ENCODE measurements at regions not wholly inside any gene's neighbourhood (a gene's known extent, or its start where the extent isn't known, plus 50 kb on each side); places are given as distances from the start of the nearest gene placed in this dataset.
"Not testable (repeated sequence)": the region's sequence is repeated elsewhere in the genome, so short reads cannot be mapped to it uniquely, and the experiment has no call there.

DNA sequence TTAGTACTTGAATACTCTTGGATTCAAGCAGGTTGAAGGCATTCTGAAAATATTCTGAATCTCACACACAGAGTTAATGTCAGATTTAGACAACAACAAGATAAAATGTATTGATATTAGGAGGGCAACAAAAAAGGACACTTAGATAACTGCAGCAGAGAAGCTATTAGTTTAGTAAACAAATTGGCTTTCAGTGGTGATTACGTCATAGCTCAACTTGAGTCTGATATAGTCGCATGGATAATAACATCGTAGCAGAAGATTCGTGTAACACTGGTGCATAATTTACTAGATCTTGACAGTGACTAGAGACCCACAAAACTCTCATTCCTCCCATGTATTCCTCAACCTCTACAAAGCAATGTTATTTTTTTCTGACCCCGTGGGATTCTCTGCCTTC lies 268.3 kb downstream of the KCNJ2 start:
- CTCF ChIA-PET, result no interaction called here
- POLR2A ChIA-PET, result no interaction called here

DNA sequence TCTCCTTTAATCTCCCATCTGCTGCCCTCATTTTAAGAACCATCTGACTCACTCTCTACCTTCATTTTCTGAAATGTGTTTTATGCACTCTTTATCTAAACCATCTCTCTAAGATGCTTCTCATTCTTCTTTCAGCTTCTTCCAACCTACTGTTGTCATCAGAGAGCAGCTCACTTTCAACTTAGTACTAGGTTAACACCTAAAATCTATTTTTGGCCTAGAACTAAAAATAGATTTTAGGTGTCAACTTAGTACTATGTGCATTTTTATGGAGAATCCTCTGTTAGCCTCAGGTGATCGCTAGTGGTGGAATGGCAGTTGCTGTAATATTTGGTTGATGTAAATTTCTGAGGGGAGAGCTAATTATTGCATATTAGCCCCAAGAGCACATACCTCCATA lies 277.1 kb downstream of the KCNJ2 start:
- Histone ChIP-seq H3K9me3 (ENCODE audit: control insufficient read depth, insufficient read depth, low read length) (no peaks in the 10 kb centered on the region), H3K27me3 (ENCODE audit: control insufficient read depth, insufficient read depth, low read length) (no peaks in the 10 kb centered on the region), H3K4me3 (ENCODE audit: low read depth, low read length) (no peak overlapping the region), H3K27ac (ENCODE audit: low read depth, low read length) (no peak overlapping the region)
- no peak for DNase-seq (ENCODE audit: low read depth, low spot score)
- CTCF ChIA-PET, result no interaction called here
- POLR2A ChIA-PET, result no interaction called here
- TF ChIP-seq, protein P1, sequence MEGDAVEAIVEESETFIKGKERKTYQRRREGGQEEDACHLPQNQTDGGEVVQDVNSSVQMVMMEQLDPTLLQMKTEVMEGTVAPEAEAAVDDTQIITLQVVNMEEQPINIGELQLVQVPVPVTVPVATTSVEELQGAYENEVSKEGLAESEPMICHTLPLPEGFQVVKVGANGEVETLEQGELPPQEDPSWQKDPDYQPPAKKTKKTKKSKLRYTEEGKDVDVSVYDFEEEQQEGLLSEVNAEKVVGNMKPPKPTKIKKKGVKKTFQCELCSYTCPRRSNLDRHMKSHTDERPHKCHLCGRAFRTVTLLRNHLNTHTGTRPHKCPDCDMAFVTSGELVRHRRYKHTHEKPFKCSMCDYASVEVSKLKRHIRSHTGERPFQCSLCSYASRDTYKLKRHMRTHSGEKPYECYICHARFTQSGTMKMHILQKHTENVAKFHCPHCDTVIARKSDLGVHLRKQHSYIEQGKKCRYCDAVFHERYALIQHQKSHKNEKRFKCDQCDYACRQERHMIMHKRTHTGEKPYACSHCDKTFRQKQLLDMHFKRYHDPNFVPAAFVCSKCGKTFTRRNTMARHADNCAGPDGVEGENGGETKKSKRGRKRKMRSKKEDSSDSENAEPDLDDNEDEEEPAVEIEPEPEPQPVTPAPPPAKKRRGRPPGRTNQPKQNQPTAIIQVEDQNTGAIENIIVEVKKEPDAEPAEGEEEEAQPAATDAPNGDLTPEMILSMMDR (IDR thresholded peaks at IDR 0.05; ENCODE audit: low read depth, low read length), result no peak

More for the DNA sequence above, 268.3 kb downstream of the KCNJ2 start:
- no peak overlapping the region for H3K27ac ChIP-seq (ENCODE audit: low read depth, low read length)
- no peaks in the 10 kb centered on the region for H3K9me3 ChIP-seq (ENCODE audit: control insufficient read depth, insufficient read depth, low read length)
- TF ChIP-seq, protein P1 (IDR thresholded peaks at IDR 0.05; ENCODE audit: low read depth, low read length), result no peak
- no peaks in the 10 kb centered on the region for H3K27me3 ChIP-seq (ENCODE audit: control insufficient read depth, insufficient read depth, low read length)
- no peak for DNase-seq (ENCODE audit: low read depth, low spot score)
- H3K4me3 ChIP-seq (ENCODE audit: low read depth, low read length), result no peak overlapping the region

DNA sequence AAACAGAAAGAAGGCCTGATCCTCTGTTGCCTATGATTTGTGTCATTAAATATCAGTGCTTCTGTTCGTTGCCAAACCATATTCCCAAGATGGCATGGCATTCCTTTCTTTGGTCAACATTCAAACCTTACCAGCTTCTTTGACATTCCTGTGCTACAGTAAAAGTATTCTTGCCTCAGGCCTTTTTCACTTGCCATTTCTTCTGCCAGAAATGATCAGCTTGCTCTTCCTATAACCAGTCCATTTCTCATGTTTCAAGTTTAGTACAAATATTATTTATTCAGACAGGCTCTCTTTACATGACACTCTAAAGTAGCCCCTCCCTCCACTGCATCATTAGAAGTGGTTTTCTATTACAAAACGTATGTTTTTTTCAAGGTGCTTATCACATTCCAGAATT lies 278.3 kb downstream of the KCNJ2 start:
- POLR2A ChIA-PET, result no interaction called here
- no peak for DNase-seq (ENCODE audit: low read depth, low spot score)
- no peaks in the 10 kb centered on the region for H3K9me3 ChIP-seq (ENCODE audit: control insufficient read depth, insufficient read depth, low read length)
- TF ChIP-seq, protein P1 (IDR thresholded peaks at IDR 0.05; ENCODE audit: low read depth, low read length), result no peak
- no peaks in the 10 kb centered on the region for H3K27me3 ChIP-seq (ENCODE audit: control insufficient read depth, insufficient read depth, low read length)
- CTCF ChIA-PET, result no interaction called here
- no peak overlapping the region for H3K27ac ChIP-seq (ENCODE audit: low read depth, low read length)
- H3K4me3 ChIP-seq (ENCODE audit: low read depth, low read length), result no peak overlapping the region

DNA sequence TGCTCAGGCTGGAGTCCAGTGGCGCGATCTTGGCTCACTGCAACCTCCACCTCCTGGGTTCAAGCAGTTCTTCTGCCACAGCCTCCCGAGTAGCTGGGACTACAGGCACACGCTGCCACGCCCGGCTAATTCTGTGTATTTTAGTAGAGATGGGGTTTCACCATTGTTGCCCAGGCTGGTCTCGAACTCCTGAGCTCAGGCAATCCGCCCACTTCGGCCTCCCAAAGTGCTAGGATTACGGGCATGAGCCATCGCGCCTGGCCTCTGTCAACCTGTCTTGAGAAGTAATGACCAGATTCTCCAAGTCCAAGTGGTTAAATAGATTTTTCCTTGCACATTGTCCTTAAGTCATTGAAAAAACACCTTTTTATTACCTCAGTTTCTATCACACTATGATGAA lies 283.7 kb downstream of the KCNJ2 start:
- CTCF ChIA-PET; H3K4me3 ChIP-seq (ENCODE audit: low read depth, low read length); H3K9me3 ChIP-seq (ENCODE audit: control insufficient read depth, insufficient read depth, low read length); H3K27me3 ChIP-seq (ENCODE audit: control insufficient read depth, insufficient read depth, low read length); H3K27ac ChIP-seq (ENCODE audit: low read depth, low read length); POLR2A ChIA-PET; DNase-seq (ENCODE audit: low read depth, low spot score): not testable (repeated sequence)

DNA sequence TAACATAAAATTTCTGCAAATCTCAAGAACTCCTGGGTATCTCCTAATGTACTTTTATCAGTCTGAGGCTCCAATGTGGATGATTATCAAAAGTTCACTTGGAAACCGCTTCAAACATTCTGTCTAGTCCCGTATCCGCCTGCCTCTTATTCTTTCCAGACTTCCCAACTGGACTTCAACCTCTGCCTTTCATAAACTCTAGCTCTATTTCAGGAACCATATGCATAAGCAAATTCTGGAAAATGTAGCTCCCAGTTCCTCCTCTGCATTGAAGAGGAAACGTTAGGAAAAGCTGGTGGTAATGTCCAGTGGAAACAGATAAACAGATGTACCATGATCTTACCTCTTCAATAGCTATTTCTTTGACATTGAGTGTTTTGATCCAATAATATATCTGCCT lies 285.0 kb downstream of the KCNJ2 start:
- no peak overlapping the region for H3K4me3 ChIP-seq (ENCODE audit: low read depth, low read length)
- CTCF ChIA-PET, result interaction anchor here (0.9 kb wide), 1 partner anchor 97 kb away, joined by 4 read pairs; no protein-coding TSS in a partner anchor
- POLR2A ChIA-PET, result no interaction called here
- no peaks in the 10 kb centered on the region for H3K27me3 ChIP-seq (ENCODE audit: control insufficient read depth, insufficient read depth, low read length)
- TF ChIP-seq, protein P1 (IDR thresholded peaks at IDR 0.05; ENCODE audit: low read depth, low read length), result no peak
- DNase-seq (ENCODE audit: low read depth, low spot score), result no peak
- no peak overlapping the region for H3K27ac ChIP-seq (ENCODE audit: low read depth, low read length)
- no peaks in the 10 kb centered on the region for H3K9me3 ChIP-seq (ENCODE audit: control insufficient read depth, insufficient read depth, low read length)

DNA sequence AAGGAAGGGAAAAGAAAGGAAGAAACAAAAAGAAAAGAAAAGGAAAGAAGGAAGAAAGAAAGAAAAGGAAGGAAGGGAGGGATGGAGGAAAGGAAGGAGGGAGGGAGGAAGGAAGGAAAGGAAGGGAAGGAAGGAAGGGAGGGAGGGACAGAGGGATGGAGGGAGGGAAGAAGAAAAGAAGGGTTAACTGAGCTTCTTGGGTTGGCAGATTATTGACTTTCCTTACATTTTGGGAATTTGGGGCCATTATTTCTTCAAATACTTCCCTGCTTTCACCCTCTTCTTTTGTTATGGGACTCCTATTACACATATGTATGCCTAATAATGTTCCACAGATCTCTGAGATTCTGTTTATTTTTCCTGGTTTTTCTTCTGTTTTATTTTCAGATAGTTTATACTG lies 285.6 kb downstream of the KCNJ2 start:
- Histone ChIP-seq H3K9me3 (ENCODE audit: control insufficient read depth, insufficient read depth, low read length) (no peaks in the 10 kb centered on the region), H3K27ac (ENCODE audit: low read depth, low read length) (no peak overlapping the region), H3K27me3 (ENCODE audit: control insufficient read depth, insufficient read depth, low read length) (no peaks in the 10 kb centered on the region), H3K4me3 (ENCODE audit: low read depth, low read length) (no peak overlapping the region)
- DNase-seq (ENCODE audit: low read depth, low spot score), result no peak
- TF ChIP-seq, protein P1 (IDR thresholded peaks at IDR 0.05; ENCODE audit: low read depth, low read length), result no peak
- CTCF ChIA-PET, result no interaction called here
- POLR2A ChIA-PET, result no interaction called here

All from AG04450 (cell line).